ENCODE measurements at regions not wholly inside any gene's neighbourhood (a gene's known extent, or its start where the extent isn't known, plus 50 kb on each side); places are given as distances from the start of the nearest gene placed in this dataset.

DNA sequence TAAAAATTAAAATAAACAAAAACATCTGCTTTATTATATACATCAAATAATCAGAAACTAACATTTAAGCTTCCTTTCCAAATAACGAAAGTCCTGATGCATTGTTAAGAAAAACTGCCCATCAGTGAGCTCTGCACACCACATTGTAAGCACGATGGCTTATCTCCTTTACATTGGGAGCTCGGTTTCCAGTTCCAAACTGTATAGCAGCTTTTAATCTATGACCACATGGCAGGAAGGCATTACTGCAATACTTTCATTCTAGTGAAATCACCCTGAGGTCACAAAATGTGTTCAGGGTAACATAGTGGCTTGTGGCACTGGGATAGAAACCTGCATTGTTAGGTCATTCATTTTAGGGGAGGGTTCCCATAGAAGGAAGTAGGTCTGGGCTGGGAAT lies 146.3 kb downstream of the ZNF22 start:
- H3K27me3 ChIP-seq (ENCODE audit: insufficient read depth) = no peaks in the 10 kb centered on the region
- no peaks in the 10 kb centered on the region for H3K9me2 ChIP-seq (ENCODE audit: insufficient read depth)
- no peak overlapping the region for H2AFZ ChIP-seq
- peaks cover 2% of the 10 kb centered on the region for H3K27me3 Mint-ChIP-seq (ENCODE audit: insufficient read depth, low read depth, poor library complexity)
- ATAC-seq = no peak
- H3K4me3 Mint-ChIP-seq = no peak overlapping the region
- H3K4me2 ChIP-seq = no peak overlapping the region
- H3F3A ChIP-seq (replicated peaks; ENCODE audit: low read depth) = no peaks in the 10 kb centered on the region
- peaks cover 2% of the 10 kb centered on the region; the same call in 1 of the 3 replicates for H3K4me1 Mint-ChIP-seq
- no peaks in the 10 kb centered on the region for H4K20me1 ChIP-seq (replicated peaks; ENCODE audit: insufficient read depth)
- H3K27ac Mint-ChIP-seq = no peak overlapping the region
- H3K4me1 ChIP-seq (ENCODE audit: insufficient read depth) = no peaks in the 10 kb centered on the region
- no peak for DNase-seq (ENCODE audit: low spot score)
- H3K4me3 ChIP-seq = no peak overlapping the region
- no peaks in the 10 kb centered on the region for H3K79me2 ChIP-seq (replicated peaks; ENCODE audit: insufficient read depth)
- no peaks in the 10 kb centered on the region; the same call in 2 of the 3 replicates for H3K9me3 Mint-ChIP-seq
- TF ChIP-seq CTCF (conservative IDR thresholded peaks at IDR 0.05; ENCODE audit: low read depth in 2 of 2) (no peak), JUNB (IDR thresholded peaks at IDR 0.05; ENCODE audit: unreplicated experiment) (no peak), ZNF331 (CRISPR knock-in tag; IDR thresholded peaks at IDR 0.05; ENCODE audit: low read depth) (no peak), POLR2AphosphoS5 (IDR thresholded peaks at IDR 0.05; ENCODE audit: low read depth) (no peak), STAT1 (IDR thresholded peaks at IDR 0.05; ENCODE audit: unreplicated experiment) (no peak), ZNF114 (CRISPR knock-in tag; IDR thresholded peaks at IDR 0.05) (no peak), ZNF462 (CRISPR knock-in tag; IDR thresholded peaks at IDR 0.05) (no peak), REST (IDR thresholded peaks at IDR 0.05; ENCODE audit: unreplicated experiment) (no peak), NANOG (IDR thresholded peaks at IDR 0.05; ENCODE audit: borderline replicate concordance) (no peak), CREB1 (CRISPR knock-in tag; IDR thresholded peaks at IDR 0.05; ENCODE audit: low read depth) (no peak), EZH2phosphoT487 (IDR thresholded peaks at IDR 0.05; ENCODE audit: unreplicated experiment) (no peak), ETS1 (IDR thresholded peaks at IDR 0.05) (no peak), EZH2 (IDR thresholded peaks at IDR 0.05; ENCODE audit: low read depth, unreplicated experiment) (no peak)
- H3K36me3 ChIP-seq (ENCODE audit: insufficient read depth) = no peaks in the 10 kb centered on the region
- H3K36me3 Mint-ChIP-seq (ENCODE audit: low read depth) = no peaks in the 10 kb centered on the region
- no peak overlapping the region for H3K27ac ChIP-seq (ENCODE audit: low read depth)
